Mesendoderm (in vitro differentiated cells): ENCODE measurements at regions not wholly inside any gene's neighbourhood (a gene's known extent, or its start where the extent isn't known, plus 50 kb on each side); places are given as distances from the start of the nearest gene placed in this dataset.

ENCODE experiments used
- DNase-seq: peaks from one replicate; pipeline ENCODE4 v3.0.0; 2013
- H2AK5ac ChIP-seq: 2 replicates; pipeline ENCODE4 v1.6.1; 2013; ENCODE audit warnings: low read length, inconsistent platforms
- H2BK120ac ChIP-seq: 2 replicates; pipeline ENCODE4 v1.6.1; 2013; ENCODE audit warnings: low read depth, mild to moderate bottlenecking, low read length, moderate library complexity, mixed read lengths
- H2BK15ac ChIP-seq: replicated peaks from 2 replicates; pipeline ENCODE4 v1.6.1; 2013; ENCODE audit warnings: low read depth, mild to moderate bottlenecking, moderate library complexity
- H2BK5ac ChIP-seq: 2 replicates; pipeline ENCODE4 v1.6.1; 2013; ENCODE audit warnings: low read length, inconsistent platforms
- H3K18ac ChIP-seq: 2 replicates; pipeline ENCODE4 v1.6.1; 2013; ENCODE audit warnings: mild to moderate bottlenecking, low read length, mixed read lengths
- H3K23ac ChIP-seq: one replicate; pipeline ENCODE4 v1.6.1; 2013; ENCODE audit warnings: low read length
- H3K27ac ChIP-seq: 2 replicates; pipeline ENCODE4 v1.5.1; 2013; ENCODE audit warnings: low read depth, mild to moderate bottlenecking, inconsistent platforms, low read length, moderate library complexity
- H3K27me3 ChIP-seq: 2 replicates; pipeline ENCODE4 v1.6.1; 2013; ENCODE audit warnings: low read length, control low read depth, mild to moderate bottlenecking, inconsistent platforms; ENCODE audit not compliant: insufficient read depth, poor library complexity
- H3K36me3 ChIP-seq: 2 replicates; pipeline ENCODE4 v1.6.1; 2013; ENCODE audit warnings: low read length, inconsistent platforms; ENCODE audit not compliant: control insufficient read depth, insufficient read depth
- H3K4ac ChIP-seq: one replicate; pipeline ENCODE4 v1.6.1; 2013; ENCODE audit warnings: low read depth, mild to moderate bottlenecking, low read length, moderate library complexity
- H3K4me1 ChIP-seq: 2 replicates; pipeline ENCODE4 v1.6.1; 2013; ENCODE audit warnings: low read depth, low read length, inconsistent platforms; ENCODE audit not compliant: control insufficient read depth
- H3K4me2 ChIP-seq: 2 replicates; pipeline ENCODE4 v1.6.1; 2013; ENCODE audit warnings: low read length
- H3K4me3 ChIP-seq: 2 replicates; pipeline ENCODE4 v1.5.1; 2013; ENCODE audit warnings: mild to moderate bottlenecking, low read length
- H3K56ac ChIP-seq: one replicate; pipeline ENCODE4 v1.6.1; 2013; ENCODE audit warnings: low read length
- H3K79me1 ChIP-seq: 2 replicates; pipeline ENCODE4 v1.6.1; 2013; ENCODE audit warnings: low read length, inconsistent platforms
- H3K79me2 ChIP-seq: 2 replicates; pipeline ENCODE4 v1.6.1; 2013; ENCODE audit warnings: mild to moderate bottlenecking, low read length; ENCODE audit not compliant: control insufficient read depth, insufficient read depth
- H3K9ac ChIP-seq: 2 replicates; pipeline ENCODE4 v1.6.1; 2013; ENCODE audit warnings: low read length, inconsistent platforms
- H4K5ac ChIP-seq: one replicate; pipeline ENCODE4 v1.6.1; 2013; ENCODE audit warnings: low read length
- H4K8ac ChIP-seq: one replicate; pipeline ENCODE4 v1.6.1; 2013; ENCODE audit warnings: low read depth, mild to moderate bottlenecking, control low read depth, low read length, moderate library complexity
- WGBS: extraction: QIAGEN DNeasy Blood & Tissue Kit; methylation state at CpG from one replicate; pipeline ENCODE4 v1.1.7; 2013; ENCODE audit warnings: low lambda C conversion rate, missing lambda C conversion rate; ENCODE audit not compliant: insufficient coverage; ENCODE audit errors: extremely low coverage; 5-methylcytosine and 5-hydroxymethylcytosine counted together

DNA sequence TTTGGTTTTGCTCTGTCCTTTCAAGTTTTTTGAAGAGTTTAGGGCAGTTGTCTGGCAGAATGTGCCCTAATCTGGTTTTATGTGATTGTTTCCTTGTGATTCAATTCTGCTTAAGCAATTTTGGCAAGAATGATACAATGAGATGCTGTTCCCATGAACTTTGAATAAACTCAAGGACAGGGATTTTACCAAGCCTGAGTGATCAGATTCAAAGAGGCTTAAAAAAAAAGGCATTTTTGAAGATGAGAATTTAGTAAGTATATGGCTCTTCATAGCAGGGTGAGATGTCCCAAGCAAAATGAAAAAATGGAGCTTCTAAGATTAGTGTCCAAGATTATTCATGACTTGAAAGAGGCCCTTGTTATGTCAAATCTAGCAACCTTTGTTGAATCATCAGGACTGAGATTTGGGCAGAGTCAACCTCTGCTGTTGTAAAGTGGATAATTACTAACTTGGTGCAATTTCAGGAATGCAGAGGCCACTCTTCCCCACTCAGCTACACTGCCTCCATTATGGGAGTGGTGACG lies 180.6 kb upstream of the NUDT4 start:
- Histone ChIP-seq H4K8ac (no peak overlapping the region), H3K4me1 (peaks cover 2% of the 10 kb centered on the region), H3K4me3 (no peak overlapping the region), H3K23ac (no peak overlapping the region), H3K79me2 (no peaks in the 10 kb centered on the region), H2BK15ac (no peak overlapping the region), H3K56ac (no peak overlapping the region), H3K27me3 (no peaks in the 10 kb centered on the region), H3K18ac (no peak overlapping the region), H2AK5ac (no peak overlapping the region), H3K27ac (no peak overlapping the region), H3K9ac (no peak overlapping the region), H3K36me3 (no peaks in the 10 kb centered on the region), H2BK5ac (no peak overlapping the region), H3K4ac (no peak overlapping the region), H3K79me1 (no peaks in the 10 kb centered on the region), H4K5ac (no peak overlapping the region), H2BK120ac (no peak overlapping the region), H3K4me2 (no peak overlapping the region)
- no CpG with 5 or more reads among the region's 1 CpG for WGBS
- DNase-seq = no peak

DNA sequence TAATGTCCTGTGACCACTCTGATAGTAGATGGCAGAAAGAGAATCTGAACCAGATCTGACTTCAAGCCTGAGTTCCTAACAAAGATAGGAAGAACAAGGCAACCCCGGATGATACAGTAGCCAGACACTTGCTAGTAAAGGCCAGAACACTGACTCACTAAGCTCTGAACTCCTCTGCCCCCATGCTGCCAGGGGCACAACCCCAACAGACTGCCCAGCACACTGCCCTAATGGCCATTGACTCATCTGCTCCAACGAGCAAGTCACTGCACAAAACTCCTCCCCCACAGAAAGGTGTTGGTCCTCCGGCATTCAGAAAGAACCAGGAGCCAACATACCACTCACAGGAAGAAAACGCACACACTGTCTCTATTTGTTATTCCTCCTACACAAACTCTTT lies 179.6 kb upstream of the NUDT4 start:
- H2AK5ac ChIP-seq = no peak overlapping the region

DNA sequence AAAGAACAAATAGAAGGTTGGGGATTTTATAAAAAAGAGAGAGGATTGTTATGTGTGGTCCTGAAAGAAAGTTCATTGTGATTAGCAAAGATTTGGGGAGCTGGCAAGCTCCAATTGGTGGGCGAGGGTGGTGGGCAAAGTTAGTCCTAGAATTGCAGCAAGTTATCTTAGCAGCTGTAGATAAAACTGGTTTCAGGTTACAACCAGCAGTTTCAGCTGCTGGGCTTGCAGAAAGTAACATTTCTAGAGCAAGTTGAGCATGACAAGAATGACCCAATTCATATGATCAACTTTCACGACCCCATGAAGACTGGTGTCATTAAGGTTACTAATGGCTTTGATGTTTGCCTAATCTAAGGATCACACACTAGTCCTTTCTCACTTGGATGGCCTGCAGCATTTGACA lies 177.9 kb upstream of the NUDT4 start:
- peaks cover 2% of the 10 kb centered on the region for H3K4me1 ChIP-seq
- no peak overlapping the region for H2BK5ac ChIP-seq
- H2BK15ac ChIP-seq = no peak overlapping the region
- no peak overlapping the region for H3K56ac ChIP-seq
- H3K18ac ChIP-seq = no peak overlapping the region
- H3K9ac ChIP-seq = no peak overlapping the region
- H3K79me1 ChIP-seq = no peaks in the 10 kb centered on the region
- no peak overlapping the region for H3K4me3 ChIP-seq
- no peak overlapping the region for H4K8ac ChIP-seq
- DNase-seq = peak; percentile 21
- H3K23ac ChIP-seq = no peak overlapping the region
- no peak overlapping the region for H2BK120ac ChIP-seq
- no peaks in the 10 kb centered on the region for H3K27me3 ChIP-seq
- WGBS = no CpG with 5 or more reads among the region's 2 CpGs
- H4K5ac ChIP-seq = no peak overlapping the region
- no peaks in the 10 kb centered on the region for H3K79me2 ChIP-seq
- no peak overlapping the region for H2AK5ac ChIP-seq
- no peak overlapping the region for H3K4me2 ChIP-seq
- no peak overlapping the region for H3K4ac ChIP-seq
- no peak overlapping the region for H3K27ac ChIP-seq
- H3K36me3 ChIP-seq = no peaks in the 10 kb centered on the region

More for the DNA sequence above, 179.6 kb upstream of the NUDT4 start:
- Histone ChIP-seq H3K18ac (no peak overlapping the region), H3K36me3 (no peaks in the 10 kb centered on the region), H3K23ac (no peak overlapping the region), H4K5ac (no peak overlapping the region), H3K27ac (no peak overlapping the region), H2BK15ac (no peak overlapping the region), H3K4me1 (peaks cover 2% of the 10 kb centered on the region), H2BK5ac (no peak overlapping the region), H3K56ac (no peak overlapping the region), H3K4me3 (no peak overlapping the region), H2BK120ac (no peak overlapping the region), H4K8ac (no peak overlapping the region), H3K4me2 (no peak overlapping the region), H3K9ac (no peak overlapping the region), H3K79me1 (no peaks in the 10 kb centered on the region), H3K79me2 (no peaks in the 10 kb centered on the region), H3K27me3 (no peaks in the 10 kb centered on the region), H3K4ac (no peak overlapping the region)
- DNase-seq = no peak
- no CpG with 5 or more reads among the region's 4 CpGs for WGBS

DNA sequence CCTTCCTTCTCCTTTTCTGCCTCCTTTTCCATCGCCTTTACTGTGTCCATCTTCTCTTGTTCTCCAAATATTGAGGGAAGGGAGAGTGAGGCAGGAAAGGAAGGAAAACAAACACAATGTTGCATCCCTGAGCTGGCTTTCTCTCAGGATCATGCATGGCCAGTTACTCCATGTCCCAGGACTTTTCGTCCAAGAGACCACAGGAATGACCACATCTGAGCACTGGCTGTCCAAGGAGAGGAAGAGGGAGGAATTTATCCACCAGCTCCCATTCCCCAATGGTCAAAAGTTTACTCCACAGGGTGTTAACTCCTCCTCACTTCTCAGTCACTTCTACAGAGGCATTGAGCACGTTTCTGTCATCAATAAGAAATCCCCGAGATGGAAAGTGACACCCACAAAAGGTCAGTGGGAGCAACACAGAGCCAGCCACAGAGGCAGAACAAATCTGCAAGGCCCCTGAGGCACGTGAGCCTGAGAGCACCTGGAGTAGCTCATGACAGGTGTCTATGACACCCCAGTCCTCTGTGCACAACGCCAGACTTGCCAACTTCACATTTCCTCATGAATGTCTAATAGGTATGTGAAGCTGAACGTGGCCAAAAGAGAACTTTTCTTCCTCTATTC lies 177.3 kb upstream of the NUDT4 start:
- Histone ChIP-seq H3K4ac (no peak overlapping the region), H4K8ac (no peak overlapping the region), H3K9ac (no peak overlapping the region), H3K27me3 (no peaks in the 10 kb centered on the region), H3K79me1 (no peaks in the 10 kb centered on the region), H2BK15ac (no peak overlapping the region), H3K4me1 (peaks cover 2% of the 10 kb centered on the region), H2AK5ac (no peak overlapping the region), H3K36me3 (no peaks in the 10 kb centered on the region), H2BK120ac (no peak overlapping the region), H3K18ac (no peak overlapping the region), H4K5ac (no peak overlapping the region), H2BK5ac (no peak overlapping the region), H3K56ac (no peak overlapping the region), H3K4me3 (no peak overlapping the region), H3K79me2 (no peaks in the 10 kb centered on the region), H3K4me2 (no peak overlapping the region), H3K27ac (no peak overlapping the region), H3K23ac (no peak overlapping the region)
- no peak for DNase-seq
- no CpG with 5 or more reads among the region's 7 CpGs for WGBS

DNA sequence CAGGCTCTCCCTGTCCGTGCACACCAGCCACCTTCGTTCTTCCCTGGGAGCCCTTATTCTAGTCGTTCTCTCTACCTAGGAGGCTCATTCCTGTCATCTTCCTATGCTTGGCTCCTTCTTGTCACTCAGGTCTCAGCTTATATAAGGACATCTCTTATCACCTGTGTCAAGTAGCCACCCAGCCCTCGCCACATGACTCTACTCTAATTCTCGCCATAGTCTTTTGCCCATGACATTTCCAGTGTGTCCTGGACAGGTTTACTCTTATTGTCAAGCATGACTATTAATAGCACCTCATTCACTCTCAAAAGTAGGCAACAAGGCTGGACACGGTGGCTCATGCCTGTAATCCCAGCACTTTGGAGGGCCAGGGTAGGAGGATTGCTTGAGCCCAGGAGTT lies 175.7 kb upstream of the NUDT4 start:
- H4K8ac ChIP-seq = no peak overlapping the region
- no peaks in the 10 kb centered on the region for H3K27me3 ChIP-seq
- H2BK120ac ChIP-seq = no peak overlapping the region
- H3K4me3 ChIP-seq = no peak overlapping the region
- H3K27ac ChIP-seq = no peak overlapping the region
- H3K18ac ChIP-seq = no peak overlapping the region
- H3K36me3 ChIP-seq = no peaks in the 10 kb centered on the region
- H2BK5ac ChIP-seq = no peak overlapping the region
- no peak overlapping the region for H3K4ac ChIP-seq
- H4K5ac ChIP-seq = no peak overlapping the region
- no peaks in the 10 kb centered on the region for H3K79me2 ChIP-seq
- no peaks in the 10 kb centered on the region for H3K79me1 ChIP-seq
- H3K9ac ChIP-seq = no peak overlapping the region
- H3K4me2 ChIP-seq = no peak overlapping the region
- no peak overlapping the region for H2AK5ac ChIP-seq
- H3K56ac ChIP-seq = no peak overlapping the region
- no peak overlapping the region for H2BK15ac ChIP-seq
- no peak for DNase-seq
- no peak overlapping the region for H3K23ac ChIP-seq
- no CpG with 5 or more reads among the region's 6 CpGs for WGBS
- peaks cover 2% of the 10 kb centered on the region for H3K4me1 ChIP-seq

DNA sequence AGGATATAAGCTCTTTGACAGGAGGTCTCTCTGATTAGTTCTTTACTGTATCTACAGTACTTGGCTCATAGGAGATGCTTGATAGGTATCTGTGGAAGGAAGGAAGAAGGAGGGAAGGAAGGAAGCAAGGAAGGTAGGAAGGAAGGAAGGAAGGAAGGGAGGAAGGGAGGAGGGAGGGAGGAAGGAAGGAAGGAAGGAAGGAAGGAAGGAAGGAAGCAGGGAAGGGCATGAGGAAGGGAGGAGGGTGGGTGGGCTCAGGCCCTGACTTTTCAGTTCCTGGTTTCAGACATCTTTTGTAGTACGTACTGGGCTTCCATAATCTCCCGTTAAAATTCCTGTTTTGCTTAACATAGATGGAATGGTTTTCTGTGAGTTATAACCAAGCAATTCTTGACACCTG lies 175.0 kb upstream of the NUDT4 start:
- Histone ChIP-seq H3K9ac (no peak overlapping the region), H2BK15ac (no peak overlapping the region), H3K27me3 (no peaks in the 10 kb centered on the region), H4K8ac (no peak overlapping the region), H3K79me2 (no peaks in the 10 kb centered on the region), H4K5ac (no peak overlapping the region), H3K4me2 (no peak overlapping the region), H3K79me1 (no peaks in the 10 kb centered on the region), H3K4ac (no peak overlapping the region), H2BK5ac (no peak overlapping the region), H3K56ac (no peak overlapping the region), H3K4me1 (peaks cover 2% of the 10 kb centered on the region), H2AK5ac (no peak overlapping the region), H3K23ac (no peak overlapping the region), H3K18ac (no peak overlapping the region), H3K36me3 (no peaks in the 10 kb centered on the region), H3K27ac (no peak overlapping the region), H2BK120ac (no peak overlapping the region), H3K4me3 (no peak overlapping the region)
- DNase-seq = no peak
- no CpG with 5 or more reads among the region's 2 CpGs for WGBS
